ENCODE measurements at regions not wholly inside any gene's neighbourhood (a gene's known extent, or its start where the extent isn't known, plus 50 kb on each side); places are given as distances from the start of the nearest gene placed in this dataset.

DNA sequence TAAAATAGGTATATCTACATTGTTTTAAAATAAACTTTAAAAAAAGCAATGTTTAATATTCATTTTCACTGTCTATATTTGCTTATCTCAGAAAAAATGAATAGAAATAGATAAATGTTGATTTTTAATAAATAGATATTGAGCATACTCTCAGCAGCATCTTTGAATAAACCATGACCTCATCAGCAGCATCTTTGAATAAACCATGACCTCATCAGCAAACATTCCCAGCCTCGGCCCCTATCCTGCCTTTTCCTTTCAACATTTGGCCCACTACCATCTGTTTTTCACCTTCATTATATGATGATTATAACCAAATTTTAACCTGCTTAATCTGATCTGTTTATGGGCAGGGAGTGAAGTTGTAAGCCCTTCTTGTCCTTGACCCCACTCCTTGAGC, 148.7 kb upstream of the SAMSN1 start:
- TF ChIP-seq, protein P1, sequence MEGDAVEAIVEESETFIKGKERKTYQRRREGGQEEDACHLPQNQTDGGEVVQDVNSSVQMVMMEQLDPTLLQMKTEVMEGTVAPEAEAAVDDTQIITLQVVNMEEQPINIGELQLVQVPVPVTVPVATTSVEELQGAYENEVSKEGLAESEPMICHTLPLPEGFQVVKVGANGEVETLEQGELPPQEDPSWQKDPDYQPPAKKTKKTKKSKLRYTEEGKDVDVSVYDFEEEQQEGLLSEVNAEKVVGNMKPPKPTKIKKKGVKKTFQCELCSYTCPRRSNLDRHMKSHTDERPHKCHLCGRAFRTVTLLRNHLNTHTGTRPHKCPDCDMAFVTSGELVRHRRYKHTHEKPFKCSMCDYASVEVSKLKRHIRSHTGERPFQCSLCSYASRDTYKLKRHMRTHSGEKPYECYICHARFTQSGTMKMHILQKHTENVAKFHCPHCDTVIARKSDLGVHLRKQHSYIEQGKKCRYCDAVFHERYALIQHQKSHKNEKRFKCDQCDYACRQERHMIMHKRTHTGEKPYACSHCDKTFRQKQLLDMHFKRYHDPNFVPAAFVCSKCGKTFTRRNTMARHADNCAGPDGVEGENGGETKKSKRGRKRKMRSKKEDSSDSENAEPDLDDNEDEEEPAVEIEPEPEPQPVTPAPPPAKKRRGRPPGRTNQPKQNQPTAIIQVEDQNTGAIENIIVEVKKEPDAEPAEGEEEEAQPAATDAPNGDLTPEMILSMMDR (IDR thresholded peaks at IDR 0.05; ENCODE audit: low read depth, low read length), result no peak
- TF ChIP-seq EZH2phosphoT487 (IDR thresholded peaks at IDR 0.05; ENCODE audit: low read depth), result no peak

Data from OCI-LY3 (cell line).